SK-N-SH (cell line): ENCODE measurements at regions not wholly inside any gene's neighbourhood (a gene's known extent, or its start where the extent isn't known, plus 50 kb on each side); places are given as distances from the start of the nearest gene placed in this dataset.

Experiments used
- CTCF ChIA-PET: fragments of 300-600, 350-600 bp; formaldehyde crosslinking; extraction: SDS; loops from one replicate; lab custom pipeline; 2021; lab: Yijun Ruan, JAX
- POLR2A ChIA-PET: fragments of 350-600 bp; sonication (Branson Sonifier 250); formaldehyde crosslinking; extraction: SDS; loops from one replicate; lab custom pipeline; 2020; ENCODE audit warnings: antibody characterized with exemption, inconsistent platforms; lab: Yijun Ruan, JAX
- DNase-seq: peaks from one replicate; pipeline ENCODE4 v3.0.0; 2012
- H2AFZ ChIP-seq: fragments of 200-600 bp; sonication (generic); 2 replicates; pipeline ENCODE4 v1.8.1; 2016; ENCODE audit warnings: antibody characterized with exemption, mild to moderate bottlenecking, low read depth
- H3F3A ChIP-seq: fragments of 200-600 bp; sonication (generic); replicated peaks from 2 replicates; pipeline ENCODE3; 2016; ENCODE audit warnings: antibody characterized with exemption, mild to moderate bottlenecking; ENCODE audit not compliant: insufficient read depth
- H3K27ac ChIP-seq, 2 experiments: fragments of 200-500 bp in 1 of 2; fragments of 200-600 bp in 1 of 2; sonication (Bioruptor generic) in 1 of 2; sonication (generic), shearing (Covaris generic) in 1 of 2; 2 replicates each; pipeline versions ENCODE4 v1.5.1 to v1.6.1; 2014 to 2016; ENCODE audit warnings: low read depth in 2 of 2, inconsistent platforms in 1 of 2, low read length in 1 of 2, mild to moderate bottlenecking in 1 of 2, mixed read lengths in 1 of 2
- H3K27me3 ChIP-seq: fragments of 200-600 bp; sonication (generic), shearing (Covaris generic); 2 replicates; pipeline ENCODE4 v1.6.1; 2016; ENCODE audit warnings: mixed run types; ENCODE audit not compliant: insufficient read depth
- H3K36me3 ChIP-seq, 2 experiments: fragments of 200-500 bp in 1 of 2; fragments of 200-600 bp in 1 of 2; sonication (Bioruptor generic) in 1 of 2; sonication (generic) in 1 of 2; replicated peaks in 1 of 2; 2 replicates each; pipeline versions ENCODE3 to v1.5.1; 2014 to 2016; ENCODE audit warnings: low read length in 1 of 2, mild to moderate bottlenecking in 1 of 2; ENCODE audit not compliant: insufficient read depth in 2 of 2, control insufficient read depth in 1 of 2
- H3K4me1 ChIP-seq, 2 experiments: fragments of 200-500 bp in 1 of 2; fragments of 200-600 bp in 1 of 2; sonication (Bioruptor generic) in 1 of 2; sonication (generic), shearing (Covaris generic) in 1 of 2; 2 replicates each; pipeline versions ENCODE4 v1.5.1 to v1.6.1; 2014 to 2016; ENCODE audit warnings: low read depth in 1 of 2, low read length in 1 of 2, mixed run types in 1 of 2; ENCODE audit not compliant: insufficient read depth in 2 of 2, control insufficient read depth in 1 of 2
- H3K4me2 ChIP-seq: fragments of 200-600 bp; sonication (generic), shearing (Covaris generic); 2 replicates; pipeline ENCODE4 v1.6.1; 2017; ENCODE audit warnings: mixed run types
- H3K4me3 ChIP-seq, 2 experiments: fragments of 200-500 bp in 1 of 2; fragments of 200-600 bp in 1 of 2; sonication (Bioruptor generic) in 1 of 2; sonication (generic), shearing (Covaris generic) in 1 of 2; 2 replicates each; pipeline versions ENCODE4 v1.5.1 to v1.8.1; 2014 to 2016; ENCODE audit warnings: low read depth in 2 of 2, inconsistent platforms in 1 of 2, low read length in 1 of 2, mild to moderate bottlenecking in 1 of 2, mixed read lengths in 1 of 2, moderate library complexity in 1 of 2
- H3K79me2 ChIP-seq: fragments of 200-600 bp; sonication (generic); 2 replicates; pipeline ENCODE4 v1.8.1; 2017; ENCODE audit warnings: mild to moderate bottlenecking; ENCODE audit not compliant: insufficient read depth
- H3K9ac ChIP-seq: fragments of 200-600 bp; sonication (generic); 2 replicates; pipeline ENCODE4 v1.6.1; 2017; ENCODE audit warnings: mixed run types
- H3K9me2 ChIP-seq: fragments of 200-600 bp; sonication (generic); 2 replicates; pipeline ENCODE4 v1.6.1; 2017; ENCODE audit warnings: mixed run types
- H3K9me3 ChIP-seq: fragments of 200-600 bp; sonication (generic); 2 replicates; pipeline ENCODE4 v1.6.1; 2017; ENCODE audit warnings: mixed run types, mild to moderate bottlenecking, moderate library complexity
- H4K20me1 ChIP-seq: fragments of 200-600 bp; sonication (generic); 2 replicates; pipeline ENCODE4 v1.6.1; 2017; ENCODE audit warnings: mild to moderate bottlenecking, mixed run types; ENCODE audit not compliant: insufficient read depth
- CHD2 ChIP-seq: fragments of 150-350 bp; IDR thresholded peaks from 2 replicates; pipeline ENCODE4 v1.6.1; 2018; ENCODE audit warnings: low read length; ENCODE audit not compliant: partially characterized antibody
- EZH2phosphoT487 ChIP-seq: fragments of 200-600 bp; sonication (generic); IDR thresholded peaks from 2 replicates; pipeline ENCODE4 v1.6.1; 2017; ENCODE audit warnings: low read depth, mixed run types, mild to moderate bottlenecking, antibody characterized with exemption, moderate library complexity, borderline replicate concordance
- FOXJ3 ChIP-seq: sonication (generic); formaldehyde crosslinking; IDR thresholded peaks from 2 replicates; pipeline ENCODE4 v1.5.1; 2020; ENCODE audit warnings: mild to moderate bottlenecking, missing genetic modification reagents
- FOXM1 ChIP-seq: IDR thresholded peaks from 2 replicates; pipeline ENCODE4 v1.4.0; 2012; ENCODE audit warnings: low read depth, mild to moderate bottlenecking
- GABPA ChIP-seq: IDR thresholded peaks from 2 replicates; pipeline ENCODE4 v1.4.0; 2012; ENCODE audit warnings: low read depth, mild to moderate bottlenecking
- MXI1 ChIP-seq: IDR thresholded peaks from 2 replicates; pipeline ENCODE4 v1.6.1; 2012; ENCODE audit warnings: mild to moderate bottlenecking, low read depth, low read length, improper control_type of control experiment
- NRF1 ChIP-seq: IDR thresholded peaks from 2 replicates; pipeline ENCODE4 v1.6.1; 2012; ENCODE audit warnings: low read depth, mild to moderate bottlenecking, low read length
- POLR2AphosphoS5 ChIP-seq: IDR thresholded peaks from 2 replicates; pipeline ENCODE4 v1.6.1; 2012; ENCODE audit warnings: low read depth, low read length
- RAD21 ChIP-seq: IDR thresholded peaks from 2 replicates; pipeline ENCODE4 v1.6.1; 2012; ENCODE audit warnings: mild to moderate bottlenecking, low read length
- RCOR1 ChIP-seq: fragments of 150-350 bp; IDR thresholded peaks from 2 replicates; pipeline ENCODE4 v1.6.1; 2017; ENCODE audit warnings: antibody characterized with exemption, low read length
- RXRA ChIP-seq: IDR thresholded peaks from 2 replicates; pipeline ENCODE4 v1.4.0; 2012; ENCODE audit warnings: low read depth, mild to moderate bottlenecking, borderline replicate concordance
- SIN3A ChIP-seq: IDR thresholded peaks from 2 replicates; pipeline ENCODE4 v1.6.1; 2012; ENCODE audit warnings: low read depth, mild to moderate bottlenecking, low read length, moderate library complexity, borderline replicate concordance
- TAF1 ChIP-seq: IDR thresholded peaks from 2 replicates; pipeline ENCODE4 v1.6.1; 2012; ENCODE audit warnings: low read depth, mild to moderate bottlenecking, low read length, moderate library complexity, borderline replicate concordance
- TEAD4 ChIP-seq: IDR thresholded peaks from 2 replicates; pipeline ENCODE4 v1.4.0; 2012; ENCODE audit warnings: mild to moderate bottlenecking, borderline replicate concordance; ENCODE audit not compliant: insufficient read depth
- USF2 ChIP-seq: fragments of 150-350 bp; IDR thresholded peaks from 2 replicates; pipeline ENCODE4 v1.6.1; 2017; ENCODE audit warnings: antibody characterized with exemption, low read length, low read depth, borderline replicate concordance
- WGBS: methylation state at CpG from one replicate; pipeline ENCODE4 v1.1.6; 2017; ENCODE audit warnings: low lambda C conversion rate; 5-methylcytosine and 5-hydroxymethylcytosine counted together
- TF ChIP-seq, protein P1 (sequence below): IDR thresholded peaks from 2 replicates; pipeline ENCODE4 v1.4.0; 2012; ENCODE audit warnings: low read depth, borderline replicate concordance
- TF ChIP-seq, protein P2 (sequence below): IDR thresholded peaks from 2 replicates; pipeline ENCODE4; 2012
- TF ChIP-seq, protein P3 (sequence below): fragments of 200-600 bp; sonication (generic); IDR thresholded peaks from 2 replicates; pipeline ENCODE4 v1.6.1; 2017; ENCODE audit warnings: antibody characterized with exemption, mild to moderate bottlenecking, moderate library complexity

GRCh38 chr1:193850745-193851144, 664.3 kb upstream of the B3GALT2 start:
- Histone ChIP-seq H3K79me2 (no peaks in the 10 kb centered on the region), H3K27ac (no peak overlapping the region), H3K9me2 (no peaks in the 10 kb centered on the region), H3K36me3 (no peaks in the 10 kb centered on the region), H3K4me2 (no peak overlapping the region), H3K4me1 (peaks cover 0 to 2% of the 10 kb centered on the region in 2 experiments; a peak in 1 of 4 replicates), H3K9me3 (no peaks in the 10 kb centered on the region), H3K4me3 (no peak overlapping the region), H3K9ac (no peak overlapping the region), H2AFZ (no peak overlapping the region), H4K20me1 (no peaks in the 10 kb centered on the region), H3F3A (no peaks in the 10 kb centered on the region), H3K27me3 (no peaks in the 10 kb centered on the region)
- DNase-seq: no peak
- ChIA-PET POLR2A (no interaction called here), CTCF (no interaction called here)
- TF ChIP-seq RCOR1 (no peak), TAF1 (no peak), USF2 (no peak), FOXJ3 (CRISPR knock-in tag) (no peak), FOXM1 (no peak), TEAD4 (no peak), CHD2 (no peak), NRF1 (no peak), SIN3A (no peak), RXRA (no peak), GABPA (no peak), EZH2phosphoT487 (no peak), RAD21 (no peak), MXI1 (no peak), POLR2AphosphoS5 (no peak)
- TF ChIP-seq, protein P1, sequence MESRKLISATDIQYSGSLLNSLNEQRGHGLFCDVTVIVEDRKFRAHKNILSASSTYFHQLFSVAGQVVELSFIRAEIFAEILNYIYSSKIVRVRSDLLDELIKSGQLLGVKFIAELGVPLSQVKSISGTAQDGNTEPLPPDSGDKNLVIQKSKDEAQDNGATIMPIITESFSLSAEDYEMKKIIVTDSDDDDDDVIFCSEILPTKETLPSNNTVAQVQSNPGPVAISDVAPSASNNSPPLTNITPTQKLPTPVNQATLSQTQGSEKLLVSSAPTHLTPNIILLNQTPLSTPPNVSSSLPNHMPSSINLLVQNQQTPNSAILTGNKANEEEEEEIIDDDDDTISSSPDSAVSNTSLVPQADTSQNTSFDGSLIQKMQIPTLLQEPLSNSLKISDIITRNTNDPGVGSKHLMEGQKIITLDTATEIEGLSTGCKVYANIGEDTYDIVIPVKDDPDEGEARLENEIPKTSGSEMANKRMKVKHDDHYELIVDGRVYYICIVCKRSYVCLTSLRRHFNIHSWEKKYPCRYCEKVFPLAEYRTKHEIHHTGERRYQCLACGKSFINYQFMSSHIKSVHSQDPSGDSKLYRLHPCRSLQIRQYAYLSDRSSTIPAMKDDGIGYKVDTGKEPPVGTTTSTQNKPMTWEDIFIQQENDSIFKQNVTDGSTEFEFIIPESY: no peak
- TF ChIP-seq, protein P2, sequence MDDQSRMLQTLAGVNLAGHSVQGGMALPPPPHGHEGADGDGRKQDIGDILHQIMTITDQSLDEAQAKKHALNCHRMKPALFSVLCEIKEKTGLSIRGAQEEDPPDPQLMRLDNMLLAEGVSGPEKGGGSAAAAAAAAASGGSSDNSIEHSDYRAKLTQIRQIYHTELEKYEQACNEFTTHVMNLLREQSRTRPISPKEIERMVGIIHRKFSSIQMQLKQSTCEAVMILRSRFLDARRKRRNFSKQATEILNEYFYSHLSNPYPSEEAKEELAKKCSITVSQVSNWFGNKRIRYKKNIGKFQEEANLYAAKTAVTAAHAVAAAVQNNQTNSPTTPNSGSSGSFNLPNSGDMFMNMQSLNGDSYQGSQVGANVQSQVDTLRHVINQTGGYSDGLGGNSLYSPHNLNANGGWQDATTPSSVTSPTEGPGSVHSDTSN: no peak
- TF ChIP-seq, protein P3, sequence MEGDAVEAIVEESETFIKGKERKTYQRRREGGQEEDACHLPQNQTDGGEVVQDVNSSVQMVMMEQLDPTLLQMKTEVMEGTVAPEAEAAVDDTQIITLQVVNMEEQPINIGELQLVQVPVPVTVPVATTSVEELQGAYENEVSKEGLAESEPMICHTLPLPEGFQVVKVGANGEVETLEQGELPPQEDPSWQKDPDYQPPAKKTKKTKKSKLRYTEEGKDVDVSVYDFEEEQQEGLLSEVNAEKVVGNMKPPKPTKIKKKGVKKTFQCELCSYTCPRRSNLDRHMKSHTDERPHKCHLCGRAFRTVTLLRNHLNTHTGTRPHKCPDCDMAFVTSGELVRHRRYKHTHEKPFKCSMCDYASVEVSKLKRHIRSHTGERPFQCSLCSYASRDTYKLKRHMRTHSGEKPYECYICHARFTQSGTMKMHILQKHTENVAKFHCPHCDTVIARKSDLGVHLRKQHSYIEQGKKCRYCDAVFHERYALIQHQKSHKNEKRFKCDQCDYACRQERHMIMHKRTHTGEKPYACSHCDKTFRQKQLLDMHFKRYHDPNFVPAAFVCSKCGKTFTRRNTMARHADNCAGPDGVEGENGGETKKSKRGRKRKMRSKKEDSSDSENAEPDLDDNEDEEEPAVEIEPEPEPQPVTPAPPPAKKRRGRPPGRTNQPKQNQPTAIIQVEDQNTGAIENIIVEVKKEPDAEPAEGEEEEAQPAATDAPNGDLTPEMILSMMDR: no peak
- 23% methylated on average over 2 of the region's 2 CpGs for WGBS
